HEK293 (cell line): ENCODE measurements at regions not wholly inside any gene's neighbourhood (a gene's known extent, or its start where the extent isn't known, plus 50 kb on each side); places are given as distances from the start of the nearest gene placed in this dataset.
"Not testable (repeated sequence)": the region's sequence is repeated elsewhere in the genome, so short reads cannot be mapped to it uniquely, and the experiment has no call there.

ENCODE experiments used
- CTCF ChIA-PET: fragments of 350-600 bp; formaldehyde crosslinking; extraction: SDS; loops from one replicate; lab custom pipeline; 2021; ENCODE audit warnings: antibody characterized with exemption; lab: Yijun Ruan, JAX
- POLR2A ChIA-PET: fragments of 300-600 bp; formaldehyde crosslinking; extraction: SDS; loops from one replicate; lab custom pipeline; 2020; ENCODE audit warnings: antibody characterized with exemption, inconsistent platforms; lab: Yijun Ruan, JAX
- H3K27ac ChIP-seq: fragments of 200-500 bp; sonication (Bioruptor generic); 2 replicates; pipeline ENCODE4 v1.5.1; 2014; ENCODE audit warnings: low read depth, low read length, control low read depth, inconsistent platforms; ENCODE audit errors: extremely low read depth
- H3K36me3 ChIP-seq, 2 experiments: fragments of 200-500 bp in 1 of 2; sonication (Bioruptor generic) in 1 of 2; 1 replicate in 1 of 2; 2 replicates in 1 of 2; pipeline ENCODE4 v1.5.1; 2014 to 2017; ENCODE audit warnings: inconsistent platforms in 2 of 2, low read length in 2 of 2; ENCODE audit not compliant: control insufficient read depth in 2 of 2, insufficient read depth in 1 of 2
- H3K4me1 ChIP-seq: fragments of 200-500 bp; sonication (Bioruptor generic); 2 replicates; pipeline ENCODE4 v1.5.1; 2014; ENCODE audit warnings: mild to moderate bottlenecking, low read length, inconsistent platforms; ENCODE audit not compliant: control insufficient read depth, insufficient read depth
- H3K4me3 ChIP-seq: 2 replicates; pipeline ENCODE4 v1.5.1; 2011; ENCODE audit warnings: low read depth, mild to moderate bottlenecking, control low read depth, low read length, moderate library complexity
- H3K9me3 ChIP-seq: fragments of 200-500 bp; sonication (Bioruptor generic); 2 replicates; pipeline ENCODE4 v1.5.1; 2014; ENCODE audit warnings: low read depth, low read length, inconsistent platforms; ENCODE audit not compliant: control insufficient read depth, insufficient read depth
- BCL6B ChIP-seq: fragments of 450-650 bp; formaldehyde crosslinking; IDR thresholded peaks from 2 replicates; pipeline ENCODE4 v1.5.1; 2017; ENCODE audit warnings: missing biosample characterization, missing genetic modification characterization
- GFI1B ChIP-seq: fragments of 450-650 bp; formaldehyde crosslinking; IDR thresholded peaks from 2 replicates; pipeline ENCODE4 v1.5.1; 2016; ENCODE audit warnings: missing biosample characterization, missing genetic modification characterization
- KLF7 ChIP-seq: fragments of 450-650 bp; formaldehyde crosslinking; IDR thresholded peaks from 2 replicates; pipeline ENCODE4 v1.5.1; 2016; ENCODE audit warnings: missing biosample characterization, missing genetic modification characterization, borderline replicate concordance
- SP2 ChIP-seq: fragments of 450-650 bp; formaldehyde crosslinking; IDR thresholded peaks from 2 replicates; pipeline ENCODE4 v1.5.1; 2016; ENCODE audit warnings: missing biosample characterization, missing genetic modification characterization
- SP7 ChIP-seq: fragments of 450-650 bp; formaldehyde crosslinking; IDR thresholded peaks from 2 replicates; pipeline ENCODE4 v1.5.1; 2016; ENCODE audit warnings: missing biosample characterization, missing genetic modification characterization
- ZNF449 ChIP-seq: fragments of 450-650 bp; formaldehyde crosslinking; IDR thresholded peaks from 2 replicates; pipeline ENCODE4 v1.5.1; 2017; ENCODE audit warnings: missing biosample characterization, mild to moderate bottlenecking, missing genetic modification characterization, moderate library complexity
- ZNF660 ChIP-seq: fragments of 450-650 bp; IDR thresholded peaks from 2 replicates; pipeline ENCODE4 v1.5.1; 2018; ENCODE audit warnings: missing biosample characterization, mild to moderate bottlenecking, missing genetic modification characterization
- TF ChIP-seq, protein P1 (sequence below): fragments of 450-650 bp; formaldehyde crosslinking; IDR thresholded peaks from 2 replicates; pipeline ENCODE4 v1.5.1; 2017; ENCODE audit warnings: missing biosample characterization, missing genetic modification characterization
- TF ChIP-seq, protein P2 (sequence below): fragments of 450-650 bp; formaldehyde crosslinking; IDR thresholded peaks from 2 replicates; pipeline ENCODE4 v1.5.1; 2016; ENCODE audit warnings: missing biosample characterization, missing genetic modification characterization
- TF ChIP-seq, protein P3 (sequence below): fragments of 450-650 bp; formaldehyde crosslinking; IDR thresholded peaks from 2 replicates; pipeline ENCODE4 v1.5.1; 2016; ENCODE audit warnings: missing biosample characterization, missing genetic modification characterization, borderline replicate concordance
- TF ChIP-seq, protein P4 (sequence below): fragments of 450-650 bp; formaldehyde crosslinking; IDR thresholded peaks from 2 replicates; pipeline ENCODE4 v1.5.0; 2017; ENCODE audit warnings: missing biosample characterization, missing genetic modification characterization, borderline replicate concordance

GRCh38 chr6:163748036-163748435 lies 333.5 kb downstream of the QKI start (continued):
- TF ChIP-seq, protein P1, sequence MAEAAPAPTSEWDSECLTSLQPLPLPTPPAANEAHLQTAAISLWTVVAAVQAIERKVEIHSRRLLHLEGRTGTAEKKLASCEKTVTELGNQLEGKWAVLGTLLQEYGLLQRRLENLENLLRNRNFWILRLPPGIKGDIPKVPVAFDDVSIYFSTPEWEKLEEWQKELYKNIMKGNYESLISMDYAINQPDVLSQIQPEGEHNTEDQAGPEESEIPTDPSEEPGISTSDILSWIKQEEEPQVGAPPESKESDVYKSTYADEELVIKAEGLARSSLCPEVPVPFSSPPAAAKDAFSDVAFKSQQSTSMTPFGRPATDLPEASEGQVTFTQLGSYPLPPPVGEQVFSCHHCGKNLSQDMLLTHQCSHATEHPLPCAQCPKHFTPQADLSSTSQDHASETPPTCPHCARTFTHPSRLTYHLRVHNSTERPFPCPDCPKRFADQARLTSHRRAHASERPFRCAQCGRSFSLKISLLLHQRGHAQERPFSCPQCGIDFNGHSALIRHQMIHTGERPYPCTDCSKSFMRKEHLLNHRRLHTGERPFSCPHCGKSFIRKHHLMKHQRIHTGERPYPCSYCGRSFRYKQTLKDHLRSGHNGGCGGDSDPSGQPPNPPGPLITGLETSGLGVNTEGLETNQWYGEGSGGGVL = no peak
- TF ChIP-seq BCL6B = no peak

DNA sequence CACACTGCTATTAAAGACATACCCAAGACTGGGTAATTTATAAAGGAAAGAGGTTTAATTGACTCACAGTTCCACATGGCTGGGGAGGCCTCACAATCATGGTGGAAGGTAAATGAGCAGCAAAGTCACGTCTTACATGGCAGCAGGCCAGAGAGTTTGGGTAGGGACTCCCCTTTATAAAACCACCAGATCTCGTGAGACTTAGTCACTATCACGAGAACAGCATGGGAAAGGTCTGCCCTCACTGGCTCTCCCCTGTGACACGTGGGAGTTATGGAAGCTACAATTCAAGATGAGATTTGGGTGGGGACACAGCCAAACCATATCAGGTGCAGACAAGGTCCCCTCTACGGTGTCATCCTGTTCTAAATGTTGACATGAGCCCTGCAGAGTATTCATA lies 332.5 kb downstream of the QKI start:
- CTCF ChIA-PET = not testable (repeated sequence)

DNA sequence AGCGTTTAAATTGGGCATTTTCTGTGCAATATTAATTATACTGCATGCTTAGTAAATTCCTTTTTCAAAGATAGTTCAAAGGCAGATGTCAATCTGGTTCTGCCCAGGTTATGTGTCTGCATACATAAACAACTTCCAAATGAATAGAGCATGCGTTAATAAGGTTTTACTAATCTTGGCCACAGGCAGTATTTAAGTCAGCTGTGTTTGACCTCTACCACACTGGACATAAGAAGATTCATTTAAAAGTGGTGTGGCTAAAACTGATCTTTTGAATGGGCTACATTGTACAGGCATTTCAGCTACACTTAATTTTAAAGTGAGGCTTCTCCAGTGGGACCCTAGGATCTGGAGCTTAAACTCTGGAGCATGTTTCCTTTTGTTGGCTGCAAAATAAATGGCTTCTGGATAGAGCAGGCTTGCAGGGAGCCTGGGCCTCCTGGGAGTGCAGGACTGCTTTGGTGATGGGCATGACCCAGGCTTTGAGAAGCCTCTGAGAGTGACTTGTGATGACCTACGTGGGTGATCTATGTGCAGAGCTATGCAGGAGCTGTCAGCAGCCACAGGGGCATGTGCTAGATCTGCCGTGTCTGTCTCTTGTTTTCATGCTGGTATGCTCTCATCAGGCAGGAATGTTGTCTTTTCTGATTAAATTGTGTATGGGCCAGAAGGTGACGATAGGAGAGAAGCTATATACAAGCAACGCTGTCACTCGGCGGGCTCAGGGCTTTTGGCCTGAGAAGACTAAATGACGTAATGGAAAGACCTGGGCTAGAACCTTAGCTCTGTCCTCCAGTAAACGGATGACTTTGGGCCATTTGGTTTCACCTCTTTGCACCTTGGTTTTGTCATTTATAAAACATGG lies 331.2 kb downstream of the QKI start:
- no peaks in the 10 kb centered on the region for H3K4me1 ChIP-seq
- no peak overlapping the region for H3K4me3 ChIP-seq
- no peaks in the 10 kb centered on the region for H3K9me3 ChIP-seq
- no peaks in the 10 kb centered on the region for H3K36me3 ChIP-seq
- CTCF ChIA-PET = interaction anchor here (0.6 to 1.1 kb wide), 4 partner anchors 14 to 326 kb away, joined by 3 read pairs; no protein-coding TSS in a partner anchor
- H3K27ac ChIP-seq = no peak overlapping the region
- POLR2A ChIA-PET = interaction anchor here (0.6 to 0.9 kb wide), 11 partner anchors 16 to 351 kb away, joined by 3 to 6 read pairs (median 4); no protein-coding TSS in a partner anchor
- TF ChIP-seq, protein P2, sequence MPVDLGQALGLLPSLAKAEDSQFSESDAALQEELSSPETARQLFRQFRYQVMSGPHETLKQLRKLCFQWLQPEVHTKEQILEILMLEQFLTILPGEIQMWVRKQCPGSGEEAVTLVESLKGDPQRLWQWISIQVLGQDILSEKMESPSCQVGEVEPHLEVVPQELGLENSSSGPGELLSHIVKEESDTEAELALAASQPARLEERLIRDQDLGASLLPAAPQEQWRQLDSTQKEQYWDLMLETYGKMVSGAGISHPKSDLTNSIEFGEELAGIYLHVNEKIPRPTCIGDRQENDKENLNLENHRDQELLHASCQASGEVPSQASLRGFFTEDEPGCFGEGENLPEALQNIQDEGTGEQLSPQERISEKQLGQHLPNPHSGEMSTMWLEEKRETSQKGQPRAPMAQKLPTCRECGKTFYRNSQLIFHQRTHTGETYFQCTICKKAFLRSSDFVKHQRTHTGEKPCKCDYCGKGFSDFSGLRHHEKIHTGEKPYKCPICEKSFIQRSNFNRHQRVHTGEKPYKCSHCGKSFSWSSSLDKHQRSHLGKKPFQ = no peak
- TF ChIP-seq, protein P3, sequence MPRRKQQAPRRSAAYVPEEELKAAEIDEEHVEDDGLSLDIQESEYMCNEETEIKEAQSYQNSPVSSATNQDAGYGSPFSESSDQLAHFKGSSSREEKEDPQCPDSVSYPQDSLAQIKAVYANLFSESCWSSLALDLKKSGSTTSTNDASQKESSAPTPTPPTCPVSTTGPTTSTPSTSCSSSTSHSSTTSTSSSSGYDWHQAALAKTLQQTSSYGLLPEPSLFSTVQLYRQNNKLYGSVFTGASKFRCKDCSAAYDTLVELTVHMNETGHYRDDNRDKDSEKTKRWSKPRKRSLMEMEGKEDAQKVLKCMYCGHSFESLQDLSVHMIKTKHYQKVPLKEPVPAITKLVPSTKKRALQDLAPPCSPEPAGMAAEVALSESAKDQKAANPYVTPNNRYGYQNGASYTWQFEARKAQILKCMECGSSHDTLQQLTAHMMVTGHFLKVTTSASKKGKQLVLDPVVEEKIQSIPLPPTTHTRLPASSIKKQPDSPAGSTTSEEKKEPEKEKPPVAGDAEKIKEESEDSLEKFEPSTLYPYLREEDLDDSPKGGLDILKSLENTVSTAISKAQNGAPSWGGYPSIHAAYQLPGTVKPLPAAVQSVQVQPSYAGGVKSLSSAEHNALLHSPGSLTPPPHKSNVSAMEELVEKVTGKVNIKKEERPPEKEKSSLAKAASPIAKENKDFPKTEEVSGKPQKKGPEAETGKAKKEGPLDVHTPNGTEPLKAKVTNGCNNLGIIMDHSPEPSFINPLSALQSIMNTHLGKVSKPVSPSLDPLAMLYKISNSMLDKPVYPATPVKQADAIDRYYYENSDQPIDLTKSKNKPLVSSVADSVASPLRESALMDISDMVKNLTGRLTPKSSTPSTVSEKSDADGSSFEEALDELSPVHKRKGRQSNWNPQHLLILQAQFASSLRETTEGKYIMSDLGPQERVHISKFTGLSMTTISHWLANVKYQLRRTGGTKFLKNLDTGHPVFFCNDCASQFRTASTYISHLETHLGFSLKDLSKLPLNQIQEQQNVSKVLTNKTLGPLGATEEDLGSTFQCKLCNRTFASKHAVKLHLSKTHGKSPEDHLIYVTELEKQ (tag by site-specific recombination) = peak; percentile 95
- no peak for TF ChIP-seq KLF7
- TF ChIP-seq ZNF449 = no peak
- no peak for TF ChIP-seq GFI1B
- TF ChIP-seq, protein P4, sequence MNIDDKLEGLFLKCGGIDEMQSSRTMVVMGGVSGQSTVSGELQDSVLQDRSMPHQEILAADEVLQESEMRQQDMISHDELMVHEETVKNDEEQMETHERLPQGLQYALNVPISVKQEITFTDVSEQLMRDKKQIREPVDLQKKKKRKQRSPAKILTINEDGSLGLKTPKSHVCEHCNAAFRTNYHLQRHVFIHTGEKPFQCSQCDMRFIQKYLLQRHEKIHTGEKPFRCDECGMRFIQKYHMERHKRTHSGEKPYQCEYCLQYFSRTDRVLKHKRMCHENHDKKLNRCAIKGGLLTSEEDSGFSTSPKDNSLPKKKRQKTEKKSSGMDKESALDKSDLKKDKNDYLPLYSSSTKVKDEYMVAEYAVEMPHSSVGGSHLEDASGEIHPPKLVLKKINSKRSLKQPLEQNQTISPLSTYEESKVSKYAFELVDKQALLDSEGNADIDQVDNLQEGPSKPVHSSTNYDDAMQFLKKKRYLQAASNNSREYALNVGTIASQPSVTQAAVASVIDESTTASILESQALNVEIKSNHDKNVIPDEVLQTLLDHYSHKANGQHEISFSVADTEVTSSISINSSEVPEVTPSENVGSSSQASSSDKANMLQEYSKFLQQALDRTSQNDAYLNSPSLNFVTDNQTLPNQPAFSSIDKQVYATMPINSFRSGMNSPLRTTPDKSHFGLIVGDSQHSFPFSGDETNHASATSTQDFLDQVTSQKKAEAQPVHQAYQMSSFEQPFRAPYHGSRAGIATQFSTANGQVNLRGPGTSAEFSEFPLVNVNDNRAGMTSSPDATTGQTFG (tag by site-specific recombination) = no peak
- TF ChIP-seq SP7 = peak; percentile 80
- no peak for TF ChIP-seq SP2 (tag by site-specific recombination)
- peak; percentile 75 for TF ChIP-seq ZNF660

More for the DNA sequence above, 332.5 kb downstream of the QKI start:
- H3K36me3 ChIP-seq, H3K4me1 ChIP-seq, H3K9me3 ChIP-seq, H3K27ac ChIP-seq, POLR2A ChIA-PET, H3K4me3 ChIP-seq: not testable (repeated sequence)
